ENCODE measurements at regions not wholly inside any gene's neighbourhood (a gene's known extent, or its start where the extent isn't known, plus 50 kb on each side); places are given as distances from the start of the nearest gene placed in this dataset.
A peak's percentile ranks its signal among the peaks of the same experiment; 100 is the strongest.
"Not testable (repeated sequence)": the region's sequence is repeated elsewhere in the genome, so short reads cannot be mapped to it uniquely, and the experiment has no call there.

GRCh38 chr14:101255765-101256125 lies 305.6 kb upstream of the DIO3 start:
- no peaks in the 10 kb centered on the region for H3K36me3 ChIP-seq (ENCODE audit: control insufficient read depth, insufficient read depth, low read length, severe bottlenecking)
- peaks cover 7% of the 10 kb centered on the region for H3K9me3 ChIP-seq (ENCODE audit: control insufficient read depth, low read length)
- H3K4me3 ChIP-seq (ENCODE audit: low read length): no peak overlapping the region
- DNase-seq (ENCODE audit: low read depth): no peak
- H3K9ac ChIP-seq (ENCODE audit: low read length): no peak overlapping the region
- peaks cover 16% of the 10 kb centered on the region for H3K27me3 ChIP-seq (replicated peaks; ENCODE audit: control insufficient read depth, insufficient read depth, low read length)
- no peaks in the 10 kb centered on the region for H3K4me1 ChIP-seq (ENCODE audit: control insufficient read depth, insufficient read depth, low read length)

GRCh38 chr14:101256266-101256665 lies 305.0 kb upstream of the DIO3 start:
- H3K36me3 ChIP-seq (ENCODE audit: control insufficient read depth, insufficient read depth, low read length, severe bottlenecking): no peaks in the 10 kb centered on the region
- DNase-seq (ENCODE audit: low read depth): no peak
- no peaks in the 10 kb centered on the region for H3K4me1 ChIP-seq (ENCODE audit: control insufficient read depth, insufficient read depth, low read length)
- no peak overlapping the region for H3K4me3 ChIP-seq (ENCODE audit: low read length)
- H3K9ac ChIP-seq (ENCODE audit: low read length): no peak overlapping the region
- peaks cover 16% of the 10 kb centered on the region for H3K27me3 ChIP-seq (replicated peaks; ENCODE audit: control insufficient read depth, insufficient read depth, low read length)
- H3K9me3 ChIP-seq (ENCODE audit: control insufficient read depth, low read length): peaks cover 7% of the 10 kb centered on the region

DNA sequence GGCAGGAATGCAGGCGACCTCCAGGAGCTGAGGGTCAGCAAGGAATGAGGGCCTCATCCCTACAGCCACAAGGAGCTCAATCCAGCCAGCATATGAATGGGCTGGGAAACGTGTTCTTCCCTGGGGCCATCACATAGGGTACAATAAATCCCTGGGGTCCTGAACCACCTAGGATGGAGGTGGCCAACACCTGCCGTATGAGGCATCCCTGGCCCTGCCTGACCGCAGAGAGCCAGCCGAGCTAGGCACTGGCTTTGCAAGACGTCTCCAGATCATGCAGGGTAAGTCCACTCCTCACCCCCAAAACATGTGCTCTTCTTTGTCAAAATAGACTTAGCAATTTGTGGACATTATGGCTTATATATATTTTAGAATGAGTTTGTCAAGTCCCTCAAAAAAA lies 303.7 kb upstream of the DIO3 start:
- no peaks in the 10 kb centered on the region for H3K36me3 ChIP-seq (ENCODE audit: control insufficient read depth, insufficient read depth, low read length, severe bottlenecking)
- no peak overlapping the region for H3K9ac ChIP-seq (ENCODE audit: low read length)
- DNase-seq (ENCODE audit: low read depth): no peak

GRCh38 chr14:101259748-101260147 lies 301.5 kb upstream of the DIO3 start:
- no peaks in the 10 kb centered on the region for H3K4me1 ChIP-seq (ENCODE audit: control insufficient read depth, insufficient read depth, low read length)
- no peak overlapping the region for H3K4me3 ChIP-seq (ENCODE audit: low read length)
- H3K9me3 ChIP-seq (ENCODE audit: control insufficient read depth, low read length): peaks cover 16% of the 10 kb centered on the region
- peaks cover 6% of the 10 kb centered on the region for H3K27me3 ChIP-seq (replicated peaks; ENCODE audit: control insufficient read depth, insufficient read depth, low read length)
- no peak overlapping the region for H3K9ac ChIP-seq (ENCODE audit: low read length)
- H3K36me3 ChIP-seq (ENCODE audit: control insufficient read depth, insufficient read depth, low read length, severe bottlenecking): no peaks in the 10 kb centered on the region
- DNase-seq (ENCODE audit: low read depth): no peak

More for the DNA sequence above, 303.7 kb upstream of the DIO3 start:
- Histone ChIP-seq H3K4me3 (ENCODE audit: low read length) (no peak overlapping the region), H3K9me3 (ENCODE audit: control insufficient read depth, low read length) (peaks cover 16% of the 10 kb centered on the region), H3K4me1 (ENCODE audit: control insufficient read depth, insufficient read depth, low read length) (no peaks in the 10 kb centered on the region), H3K27me3 (replicated peaks; ENCODE audit: control insufficient read depth, insufficient read depth, low read length) (peaks cover 10% of the 10 kb centered on the region)

GRCh38 chr14:101266441-101266840 lies 294.9 kb upstream of the DIO3 start:
- H3K4me3 ChIP-seq (ENCODE audit: low read length); H3K36me3 ChIP-seq (ENCODE audit: control insufficient read depth, insufficient read depth, low read length, severe bottlenecking); H3K4me1 ChIP-seq (ENCODE audit: control insufficient read depth, insufficient read depth, low read length): not testable (repeated sequence)

GRCh38 chr14:101273091-101273490 lies 288.2 kb upstream of the DIO3 start:
- no peaks in the 10 kb centered on the region for H3K36me3 ChIP-seq (ENCODE audit: control insufficient read depth, insufficient read depth, low read length, severe bottlenecking)
- no peaks in the 10 kb centered on the region for H3K4me1 ChIP-seq (ENCODE audit: control insufficient read depth, insufficient read depth, low read length)
- H3K4me3 ChIP-seq (ENCODE audit: low read length): no peak overlapping the region
- no peak overlapping the region for H3K9ac ChIP-seq (ENCODE audit: low read length)
- DNase-seq (ENCODE audit: low read depth): no peak
- peaks cover 4% of the 10 kb centered on the region for H3K27me3 ChIP-seq (replicated peaks; ENCODE audit: control insufficient read depth, insufficient read depth, low read length)
- H3K9me3 ChIP-seq (ENCODE audit: control insufficient read depth, low read length): no peaks in the 10 kb centered on the region

More at GRCh38 chr14:101266441-101266840, 294.9 kb upstream of the DIO3 start:
- DNase-seq (ENCODE audit: low read depth); H3K9me3 ChIP-seq (ENCODE audit: control insufficient read depth, low read length); H3K27me3 ChIP-seq (replicated peaks; ENCODE audit: control insufficient read depth, insufficient read depth, low read length); H3K9ac ChIP-seq (ENCODE audit: low read length): not testable (repeated sequence)

- H3K36me3 ChIP-seq (ENCODE audit: control insufficient read depth, insufficient read depth, low read length, severe bottlenecking): no peaks in the 10 kb centered on the region
- peaks cover 8% of the 10 kb centered on the region for H3K27me3 ChIP-seq (replicated peaks; ENCODE audit: control insufficient read depth, insufficient read depth, low read length)
- DNase-seq (ENCODE audit: low read depth): no peak
- no peaks in the 10 kb centered on the region for H3K4me1 ChIP-seq (ENCODE audit: control insufficient read depth, insufficient read depth, low read length)
- H3K9me3 ChIP-seq (ENCODE audit: control insufficient read depth, low read length): no peaks in the 10 kb centered on the region
- H3K9ac ChIP-seq (ENCODE audit: low read length): no peak overlapping the region
- no peak overlapping the region for H3K4me3 ChIP-seq (ENCODE audit: low read length)
Measured at GRCh38 chr14:101276309-101277091, 284.8 kb upstream of the DIO3 start.

- Histone ChIP-seq H3K9me3 (ENCODE audit: control insufficient read depth, low read length) (peaks cover 14% of the 10 kb centered on the region), H3K36me3 (ENCODE audit: control insufficient read depth, insufficient read depth, low read length, severe bottlenecking) (no peaks in the 10 kb centered on the region), H3K9ac (ENCODE audit: low read length) (no peak overlapping the region), H3K4me3 (ENCODE audit: low read length) (no peak overlapping the region), H3K4me1 (ENCODE audit: control insufficient read depth, insufficient read depth, low read length) (no peaks in the 10 kb centered on the region), H3K27me3 (replicated peaks; ENCODE audit: control insufficient read depth, insufficient read depth, low read length) (peaks cover 20% of the 10 kb centered on the region)
- DNase-seq (ENCODE audit: low read depth): no peak
Measured at GRCh38 chr14:101282418-101282817, 278.9 kb upstream of the DIO3 start.

- no peak for DNase-seq (ENCODE audit: low read depth)
Measured at GRCh38 chr14:101284711-101285110, 276.6 kb upstream of the DIO3 start.

DNA sequence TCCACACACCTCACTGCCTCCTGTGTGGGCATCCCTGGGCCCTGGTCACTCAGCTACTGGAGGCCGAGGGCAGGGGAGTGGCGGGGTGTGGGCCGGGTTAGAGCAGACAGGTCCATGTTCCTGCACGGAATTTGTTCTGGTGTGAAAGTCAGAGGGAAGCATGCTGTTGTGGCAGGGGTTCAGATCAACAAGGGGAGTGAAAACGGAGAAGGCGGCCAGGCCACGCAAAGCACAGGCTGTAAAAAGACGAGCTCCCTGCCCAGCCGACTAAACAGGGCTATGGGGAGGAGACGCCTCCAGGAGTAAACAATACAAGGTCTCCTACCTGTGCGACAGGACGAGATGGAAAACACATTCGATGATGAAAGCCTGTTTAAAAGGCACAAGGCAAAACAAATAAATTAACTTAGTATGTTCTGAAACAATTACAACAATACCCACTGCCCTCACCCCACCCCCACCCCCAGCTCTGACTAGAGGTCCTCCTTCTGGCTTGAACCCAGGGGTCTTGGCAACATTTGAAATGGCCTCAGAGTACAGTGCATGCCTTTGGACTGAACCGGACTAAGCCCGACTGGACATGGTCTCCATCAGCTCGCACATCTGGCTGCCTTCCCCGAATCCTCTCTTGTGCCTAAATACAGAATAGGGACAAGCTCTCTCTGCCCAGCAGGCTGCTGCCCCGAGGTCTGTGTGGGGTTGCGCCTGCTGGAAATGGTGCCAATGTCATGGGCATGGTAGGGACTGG lies 274.9 kb upstream of the DIO3 start:
- peaks cover 7% of the 10 kb centered on the region for H3K4me1 ChIP-seq (ENCODE audit: control insufficient read depth, insufficient read depth, low read length)
- peaks cover 14% of the 10 kb centered on the region for H3K9me3 ChIP-seq (ENCODE audit: control insufficient read depth, low read length)
- no peak overlapping the region for H3K4me3 ChIP-seq (ENCODE audit: low read length)
- no peak overlapping the region for H3K9ac ChIP-seq (ENCODE audit: low read length)
- DNase-seq (ENCODE audit: low read depth): no peak
- H3K27me3 ChIP-seq (replicated peaks; ENCODE audit: control insufficient read depth, insufficient read depth, low read length): peaks cover 32% of the 10 kb centered on the region
- H3K36me3 ChIP-seq (ENCODE audit: control insufficient read depth, insufficient read depth, low read length, severe bottlenecking): no peaks in the 10 kb centered on the region

More at GRCh38 chr14:101284711-101285110, 276.6 kb upstream of the DIO3 start:
- peaks cover 7% of the 10 kb centered on the region for H3K4me1 ChIP-seq (ENCODE audit: control insufficient read depth, insufficient read depth, low read length)
- H3K4me3 ChIP-seq (ENCODE audit: low read length): no peak overlapping the region
- H3K27me3 ChIP-seq (replicated peaks; ENCODE audit: control insufficient read depth, insufficient read depth, low read length): peaks cover 26% of the 10 kb centered on the region
- no peaks in the 10 kb centered on the region for H3K36me3 ChIP-seq (ENCODE audit: control insufficient read depth, insufficient read depth, low read length, severe bottlenecking)
- peaks cover 14% of the 10 kb centered on the region for H3K9me3 ChIP-seq (ENCODE audit: control insufficient read depth, low read length)
- H3K9ac ChIP-seq (ENCODE audit: low read length): no peak overlapping the region

GRCh38 chr14:101288436-101289229 lies 272.7 kb upstream of the DIO3 start:
- Histone ChIP-seq H3K9me3 (ENCODE audit: control insufficient read depth, low read length) (no peaks in the 10 kb centered on the region), H3K36me3 (ENCODE audit: control insufficient read depth, insufficient read depth, low read length, severe bottlenecking) (no peaks in the 10 kb centered on the region), H3K27me3 (replicated peaks; ENCODE audit: control insufficient read depth, insufficient read depth, low read length) (peaks cover 43% of the 10 kb centered on the region), H3K9ac (ENCODE audit: low read length) (no peak overlapping the region), H3K4me1 (ENCODE audit: control insufficient read depth, insufficient read depth, low read length) (peaks cover 7% of the 10 kb centered on the region), H3K4me3 (ENCODE audit: low read length) (no peak overlapping the region)
- DNase-seq (ENCODE audit: low read depth): peak; percentile 37

All from adipocyte (in vitro differentiated cells).